ENCODE measurements at regions not wholly inside any gene's neighbourhood (a gene's known extent, or its start where the extent isn't known, plus 50 kb on each side); places are given as distances from the start of the nearest gene placed in this dataset.

GRCh38 chr4:163672751-163673150 is 178.3 kb downstream of the TMA16 start:
- Histone ChIP-seq H3K4me1 (ENCODE audit: low read depth) (no peaks in the 10 kb centered on the region), H3K27ac (no peak overlapping the region), H3K9me3 (ENCODE audit: low read depth) (no peaks in the 10 kb centered on the region), H3K27me3 (no peaks in the 10 kb centered on the region), H3K36me3 (no peaks in the 10 kb centered on the region), H3K4me3 (no peak overlapping the region)
- no peak for DNase-seq (ENCODE audit: low read depth in 1 of 2, low spot score in 1 of 2)
- TF ChIP-seq, protein P1, sequence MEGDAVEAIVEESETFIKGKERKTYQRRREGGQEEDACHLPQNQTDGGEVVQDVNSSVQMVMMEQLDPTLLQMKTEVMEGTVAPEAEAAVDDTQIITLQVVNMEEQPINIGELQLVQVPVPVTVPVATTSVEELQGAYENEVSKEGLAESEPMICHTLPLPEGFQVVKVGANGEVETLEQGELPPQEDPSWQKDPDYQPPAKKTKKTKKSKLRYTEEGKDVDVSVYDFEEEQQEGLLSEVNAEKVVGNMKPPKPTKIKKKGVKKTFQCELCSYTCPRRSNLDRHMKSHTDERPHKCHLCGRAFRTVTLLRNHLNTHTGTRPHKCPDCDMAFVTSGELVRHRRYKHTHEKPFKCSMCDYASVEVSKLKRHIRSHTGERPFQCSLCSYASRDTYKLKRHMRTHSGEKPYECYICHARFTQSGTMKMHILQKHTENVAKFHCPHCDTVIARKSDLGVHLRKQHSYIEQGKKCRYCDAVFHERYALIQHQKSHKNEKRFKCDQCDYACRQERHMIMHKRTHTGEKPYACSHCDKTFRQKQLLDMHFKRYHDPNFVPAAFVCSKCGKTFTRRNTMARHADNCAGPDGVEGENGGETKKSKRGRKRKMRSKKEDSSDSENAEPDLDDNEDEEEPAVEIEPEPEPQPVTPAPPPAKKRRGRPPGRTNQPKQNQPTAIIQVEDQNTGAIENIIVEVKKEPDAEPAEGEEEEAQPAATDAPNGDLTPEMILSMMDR (IDR thresholded peaks at IDR 0.05; ENCODE audit: low read depth, low read length) = no peak

GRCh38 chr4:163673848-163674697 is 179.6 kb downstream of the TMA16 start:
- TF ChIP-seq, protein P1 (IDR thresholded peaks at IDR 0.05; ENCODE audit: low read depth, low read length) = no peak
- H3K4me1 ChIP-seq (ENCODE audit: low read depth) = no peaks in the 10 kb centered on the region
- H3K4me3 ChIP-seq = no peak overlapping the region
- H3K27ac ChIP-seq = no peak overlapping the region
- no peaks in the 10 kb centered on the region for H3K9me3 ChIP-seq (ENCODE audit: low read depth)
- no peaks in the 10 kb centered on the region for H3K27me3 ChIP-seq
- no peak for DNase-seq (ENCODE audit: low read depth in 1 of 2, low spot score in 1 of 2)
- no peaks in the 10 kb centered on the region for H3K36me3 ChIP-seq

DNA sequence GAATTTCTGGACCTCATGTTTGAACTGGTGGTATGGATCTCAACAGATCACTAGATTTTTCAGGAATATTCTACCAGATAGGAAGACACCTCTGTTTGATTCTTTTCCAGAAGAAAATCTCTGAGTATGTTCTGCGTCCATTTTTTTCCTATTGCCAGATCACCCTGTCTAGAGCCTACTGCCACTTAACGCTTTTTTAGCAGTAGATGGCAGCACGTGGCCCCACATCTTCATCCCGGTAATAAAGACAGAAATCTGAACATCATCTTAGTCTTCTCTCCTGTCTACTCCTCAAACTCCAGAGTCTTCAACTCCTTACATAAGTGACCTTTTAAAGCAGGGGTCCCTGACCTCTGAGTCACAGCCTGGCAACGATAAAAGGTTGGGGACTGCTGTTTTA is 184.7 kb downstream of the TMA16 start:
- Histone ChIP-seq H3K27ac (no peak overlapping the region), H3K27me3 (no peaks in the 10 kb centered on the region), H3K4me1 (ENCODE audit: low read depth) (no peaks in the 10 kb centered on the region), H3K9me3 (ENCODE audit: low read depth) (no peaks in the 10 kb centered on the region), H3K36me3 (no peaks in the 10 kb centered on the region), H3K4me3 (no peak overlapping the region)
- DNase-seq (ENCODE audit: low read depth in 1 of 2, low spot score in 1 of 2) = no peak
- TF ChIP-seq, protein P1 (IDR thresholded peaks at IDR 0.05; ENCODE audit: low read depth, low read length) = no peak

DNA sequence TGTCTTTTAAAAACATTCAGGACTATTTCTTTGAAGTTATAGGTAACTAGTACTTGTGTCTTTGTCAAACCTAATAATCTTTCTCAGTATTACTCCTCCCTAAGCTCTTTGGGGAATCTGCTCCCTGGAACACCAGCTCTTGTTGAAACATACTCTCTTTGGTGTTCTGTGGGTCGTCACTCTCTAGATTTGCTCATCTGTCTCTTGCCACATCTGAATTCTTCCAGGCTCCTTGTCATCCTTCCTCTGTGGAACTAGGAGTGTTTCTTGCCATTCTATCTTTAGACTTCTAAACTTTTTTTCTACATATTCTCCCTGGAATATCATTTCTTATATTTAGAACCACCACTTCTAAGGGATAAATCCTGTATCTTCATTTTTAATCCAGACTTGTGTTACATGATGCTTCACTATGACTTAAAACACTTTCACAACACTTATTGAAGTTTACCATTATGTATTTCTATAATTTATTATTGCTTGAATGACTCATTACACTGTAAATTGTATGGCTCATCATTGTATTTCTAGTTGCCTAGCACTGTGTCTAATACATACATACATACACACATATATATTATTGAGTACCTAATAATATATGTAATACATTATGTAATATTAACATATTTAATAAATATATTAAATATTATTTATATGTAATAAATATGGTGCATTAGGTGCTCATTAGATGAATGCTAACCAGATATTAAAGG is 186.1 kb downstream of the TMA16 start:
- TF ChIP-seq, protein P1 (IDR thresholded peaks at IDR 0.05; ENCODE audit: low read depth, low read length) = no peak
- Histone ChIP-seq H3K36me3 (no peaks in the 10 kb centered on the region), H3K4me3 (no peak overlapping the region), H3K27me3 (no peaks in the 10 kb centered on the region), H3K9me3 (ENCODE audit: low read depth) (no peaks in the 10 kb centered on the region), H3K4me1 (ENCODE audit: low read depth) (no peaks in the 10 kb centered on the region), H3K27ac (no peak overlapping the region)
- DNase-seq (ENCODE audit: low read depth in 1 of 2, low spot score in 1 of 2) = no peak

GRCh38 chr4:163681208-163681821 is 186.8 kb downstream of the TMA16 start:
- TF ChIP-seq, protein P1 (IDR thresholded peaks at IDR 0.05; ENCODE audit: low read depth, low read length) = peak; percentile 29
- Histone ChIP-seq H3K36me3 (no peaks in the 10 kb centered on the region), H3K4me3 (no peak overlapping the region), H3K27ac (no peak overlapping the region), H3K4me1 (ENCODE audit: low read depth) (no peaks in the 10 kb centered on the region), H3K27me3 (no peaks in the 10 kb centered on the region), H3K9me3 (ENCODE audit: low read depth) (no peaks in the 10 kb centered on the region)
- DNase-seq (ENCODE audit: low read depth in 1 of 2, low spot score in 1 of 2) = peak; percentile 19 to 80
